ENCODE measurements at regions not wholly inside any gene's neighbourhood (a gene's known extent, or its start where the extent isn't known, plus 50 kb on each side); places are given as distances from the start of the nearest gene placed in this dataset.

- 0% methylated on average over 80 to 105 of the region's 105 CpGs for WGBS, 3 donors
- intact Hi-C loops (cut with DNase I): loop anchor here (5.0 to 10.0 kb wide), 4 partner anchors 46 to 528 kb away; no protein-coding TSS in a partner anchor
- H3K27ac ChIP-seq: peak overlapping the region; percentile 74
Measured at GRCh38 chr4:71186566-71187403, 152.0 kb upstream of the SLC4A4 start.

GRCh38 chr4:71187404-71188155, 151.2 kb upstream of the SLC4A4 start:
- no peak for TF ChIP-seq CTCF (IDR thresholded peaks at IDR 0.05)
- Histone ChIP-seq H3K4me3 (peak overlapping the region; percentile 86), H3K9me3 (no peaks in the 10 kb centered on the region), H3K36me3 (ENCODE audit: insufficient read depth in 1 of 2, low read depth in 1 of 2) (no peaks in the 10 kb centered on the region), H3K4me1 (peaks cover 10% of the 10 kb centered on the region), H3K27ac (peak overlapping the region; percentile 74), H3K27me3 (ENCODE audit: insufficient read depth in 3 of 3, low read length in 2 of 3) (no peaks in the 10 kb centered on the region)
- DNase-seq: peak; percentile 38 to 58
- intact Hi-C loops (cut with DNase I): loop anchor here (5.0 to 10.0 kb wide), 4 partner anchors 45 to 527 kb away; no protein-coding TSS in a partner anchor
- peak; percentile 41 to 65 (median 56) for ATAC-seq
- WGBS, 3 donors: 0 to 2% (median 1%) methylated on average over 31 to 45 of the region's 45 CpGs

More at GRCh38 chr4:71186566-71187403, 152.0 kb upstream of the SLC4A4 start:
- no peak for TF ChIP-seq CTCF (IDR thresholded peaks at IDR 0.05)
- ATAC-seq (peak; percentile 91 to 92 (median 91)), DNase-seq (peak; percentile 47 to 70)
- peaks cover 10% of the 10 kb centered on the region for H3K4me1 ChIP-seq
- H3K36me3 ChIP-seq (ENCODE audit: insufficient read depth in 1 of 2, low read depth in 1 of 2): no peaks in the 10 kb centered on the region
- peak overlapping the region; percentile 86 for H3K4me3 ChIP-seq
- H3K9me3 ChIP-seq: no peaks in the 10 kb centered on the region
- no peaks in the 10 kb centered on the region for H3K27me3 ChIP-seq (ENCODE audit: insufficient read depth in 3 of 3, low read length in 2 of 3)

GRCh38 chr4:71188156-71188640, 150.6 kb upstream of the SLC4A4 start:
- DNase-seq (no peak), ATAC-seq (no peak)
- Histone ChIP-seq H3K36me3 (ENCODE audit: insufficient read depth in 1 of 2, low read depth in 1 of 2) (no peaks in the 10 kb centered on the region), H3K27me3 (ENCODE audit: insufficient read depth in 3 of 3, low read length in 2 of 3) (no peaks in the 10 kb centered on the region), H3K9me3 (no peaks in the 10 kb centered on the region), H3K4me3 (peak overlapping the region; percentile 86), H3K27ac (peak overlapping the region; percentile 74), H3K4me1 (peaks cover 10% of the 10 kb centered on the region)
- intact Hi-C loops (cut with DNase I): loop anchor here (5.0 to 10.0 kb wide), 4 partner anchors 44 to 527 kb away; no protein-coding TSS in a partner anchor
- WGBS, 3 donors: 30 to 41% (median 33%) methylated on average over 7 of the region's 7 CpGs
- TF ChIP-seq CTCF (IDR thresholded peaks at IDR 0.05): no peak

- Histone ChIP-seq H3K27ac (no peak overlapping the region), H3K27me3 (ENCODE audit: insufficient read depth in 3 of 3, low read length in 2 of 3) (no peaks in the 10 kb centered on the region), H3K4me3 (peak overlapping the region; percentile 86), H3K9me3 (no peaks in the 10 kb centered on the region), H3K4me1 (peaks cover 10% of the 10 kb centered on the region), H3K36me3 (ENCODE audit: insufficient read depth in 1 of 2, low read depth in 1 of 2) (no peaks in the 10 kb centered on the region)
- no peak for TF ChIP-seq CTCF (IDR thresholded peaks at IDR 0.05)
- WGBS, 3 donors: 96 to 100% (median 96%) methylated on average over 1 of the region's 1 CpG
- DNase-seq (no peak), ATAC-seq (no peak)
- intact Hi-C loops (cut with DNase I): loop anchor here (5.0 to 10.0 kb wide), 4 partner anchors 43 to 526 kb away; no protein-coding TSS in a partner anchor
Measured at GRCh38 chr4:71188951-71189350, 149.9 kb upstream of the SLC4A4 start.
